ENCODE measurements at regions not wholly inside any gene's neighbourhood (a gene's known extent, or its start where the extent isn't known, plus 50 kb on each side); places are given as distances from the start of the nearest gene placed in this dataset.

DNA sequence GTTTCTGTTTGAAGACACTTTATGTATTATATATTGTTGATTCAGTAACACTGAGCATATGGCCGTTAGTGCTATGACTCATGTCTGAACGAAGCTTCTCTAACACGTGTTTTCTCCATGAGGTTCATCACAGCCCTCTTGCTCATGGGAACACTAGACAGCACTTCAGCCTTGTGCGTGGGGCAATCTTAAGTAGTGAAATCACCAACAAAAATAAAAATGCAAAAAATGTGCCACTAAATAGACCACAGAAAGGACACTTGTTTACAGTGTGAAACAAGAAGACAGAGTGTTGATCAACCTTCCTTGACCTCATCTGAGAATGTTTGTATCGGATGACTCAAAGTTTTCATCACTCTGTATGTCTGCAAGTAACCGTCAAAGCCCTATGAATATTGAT, 94.5 kb downstream of the FDX1 start:
- Mint-ChIP-seq H3K4me1 (no peaks in the 10 kb centered on the region), H3K27ac (no peak overlapping the region), H3K36me3 (peaks cover 18% of the 10 kb centered on the region), H3K4me3 (no peak overlapping the region), H3K9me3 (peaks cover 42% of the 10 kb centered on the region), H3K27me3 (ENCODE audit: low read depth) (no peaks in the 10 kb centered on the region)
- DNase-seq (ENCODE audit: low spot score) (no peak), ATAC-seq (no peak)
- TF ChIP-seq ZNF416 (CRISPR knock-in tag; IDR thresholded peaks at IDR 0.05) (no peak), RORB (CRISPR knock-in tag; IDR thresholded peaks at IDR 0.05) (no peak), CREB1 (CRISPR knock-in tag; IDR thresholded peaks at IDR 0.05) (no peak), FOXK1 (CRISPR knock-in tag; IDR thresholded peaks at IDR 0.05) (no peak), NFE2L1 (CRISPR knock-in tag; IDR thresholded peaks at IDR 0.05) (no peak), E2F4 (CRISPR knock-in tag; IDR thresholded peaks at IDR 0.05; ENCODE audit: borderline replicate concordance, low read depth) (no peak), MYBL2 (CRISPR knock-in tag; IDR thresholded peaks at IDR 0.05) (no peak), TP53 (CRISPR knock-in tag; IDR thresholded peaks at IDR 0.05) (no peak), CREM (CRISPR knock-in tag; IDR thresholded peaks at IDR 0.05) (no peak), ZNF423 (CRISPR knock-in tag; IDR thresholded peaks at IDR 0.05) (no peak), SMAD3 (CRISPR knock-in tag; IDR thresholded peaks at IDR 0.05; ENCODE audit: borderline replicate concordance) (no peak), ZNF396 (CRISPR knock-in tag; IDR thresholded peaks at IDR 0.05; ENCODE audit: borderline replicate concordance) (no peak), ATF1 (CRISPR knock-in tag; IDR thresholded peaks at IDR 0.05) (no peak), GTF2I (CRISPR knock-in tag; conservative IDR thresholded peaks at IDR 0.05) (no peak), GABPB1 (CRISPR knock-in tag; IDR thresholded peaks at IDR 0.05) (no peak)
- TF ChIP-seq, protein P1, sequence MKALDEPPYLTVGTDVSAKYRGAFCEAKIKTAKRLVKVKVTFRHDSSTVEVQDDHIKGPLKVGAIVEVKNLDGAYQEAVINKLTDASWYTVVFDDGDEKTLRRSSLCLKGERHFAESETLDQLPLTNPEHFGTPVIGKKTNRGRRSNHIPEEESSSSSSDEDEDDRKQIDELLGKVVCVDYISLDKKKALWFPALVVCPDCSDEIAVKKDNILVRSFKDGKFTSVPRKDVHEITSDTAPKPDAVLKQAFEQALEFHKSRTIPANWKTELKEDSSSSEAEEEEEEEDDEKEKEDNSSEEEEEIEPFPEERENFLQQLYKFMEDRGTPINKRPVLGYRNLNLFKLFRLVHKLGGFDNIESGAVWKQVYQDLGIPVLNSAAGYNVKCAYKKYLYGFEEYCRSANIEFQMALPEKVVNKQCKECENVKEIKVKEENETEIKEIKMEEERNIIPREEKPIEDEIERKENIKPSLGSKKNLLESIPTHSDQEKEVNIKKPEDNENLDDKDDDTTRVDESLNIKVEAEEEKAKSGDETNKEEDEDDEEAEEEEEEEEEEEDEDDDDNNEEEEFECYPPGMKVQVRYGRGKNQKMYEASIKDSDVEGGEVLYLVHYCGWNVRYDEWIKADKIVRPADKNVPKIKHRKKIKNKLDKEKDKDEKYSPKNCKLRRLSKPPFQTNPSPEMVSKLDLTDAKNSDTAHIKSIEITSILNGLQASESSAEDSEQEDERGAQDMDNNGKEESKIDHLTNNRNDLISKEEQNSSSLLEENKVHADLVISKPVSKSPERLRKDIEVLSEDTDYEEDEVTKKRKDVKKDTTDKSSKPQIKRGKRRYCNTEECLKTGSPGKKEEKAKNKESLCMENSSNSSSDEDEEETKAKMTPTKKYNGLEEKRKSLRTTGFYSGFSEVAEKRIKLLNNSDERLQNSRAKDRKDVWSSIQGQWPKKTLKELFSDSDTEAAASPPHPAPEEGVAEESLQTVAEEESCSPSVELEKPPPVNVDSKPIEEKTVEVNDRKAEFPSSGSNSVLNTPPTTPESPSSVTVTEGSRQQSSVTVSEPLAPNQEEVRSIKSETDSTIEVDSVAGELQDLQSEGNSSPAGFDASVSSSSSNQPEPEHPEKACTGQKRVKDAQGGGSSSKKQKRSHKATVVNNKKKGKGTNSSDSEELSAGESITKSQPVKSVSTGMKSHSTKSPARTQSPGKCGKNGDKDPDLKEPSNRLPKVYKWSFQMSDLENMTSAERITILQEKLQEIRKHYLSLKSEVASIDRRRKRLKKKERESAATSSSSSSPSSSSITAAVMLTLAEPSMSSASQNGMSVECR (CRISPR knock-in tag; IDR thresholded peaks at IDR 0.05; ENCODE audit: borderline replicate concordance) = no peak
- TF ChIP-seq, protein P2, sequence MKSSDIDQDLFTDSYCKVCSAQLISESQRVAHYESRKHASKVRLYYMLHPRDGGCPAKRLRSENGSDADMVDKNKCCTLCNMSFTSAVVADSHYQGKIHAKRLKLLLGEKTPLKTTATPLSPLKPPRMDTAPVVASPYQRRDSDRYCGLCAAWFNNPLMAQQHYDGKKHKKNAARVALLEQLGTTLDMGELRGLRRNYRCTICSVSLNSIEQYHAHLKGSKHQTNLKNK (CRISPR knock-in tag; IDR thresholded peaks at IDR 0.05) = no peak
- POLR2A ChIA-PET = interaction anchor here (0.6 kb wide), 1 partner anchor 328 kb away, joined by 3 read pairs; no protein-coding TSS in a partner anchor
- CTCF ChIA-PET = no interaction called here

DNA sequence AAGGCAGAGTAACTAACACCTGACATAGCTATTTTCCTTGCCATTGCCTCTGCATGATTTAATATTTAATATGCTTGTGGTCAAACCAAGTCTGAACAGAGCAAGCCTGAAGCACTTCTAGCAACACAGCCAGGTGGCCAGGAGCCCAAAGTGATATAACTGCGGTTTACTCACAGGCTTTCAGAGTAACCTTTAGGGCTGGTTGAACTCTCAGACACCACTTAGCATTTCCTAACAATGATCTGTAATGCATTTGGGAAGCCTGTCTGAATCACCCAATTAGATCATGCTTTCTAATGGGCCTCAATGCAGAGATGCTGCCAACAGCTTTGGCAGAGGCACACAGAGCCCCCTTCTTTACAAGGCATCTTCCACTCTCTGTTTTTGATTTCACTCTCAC, 96.1 kb downstream of the FDX1 start:
- Mint-ChIP-seq H3K9me3 (peaks cover 41% of the 10 kb centered on the region), H3K27ac (no peak overlapping the region), H3K36me3 (peaks cover 17% of the 10 kb centered on the region), H3K4me3 (no peak overlapping the region), H3K4me1 (no peaks in the 10 kb centered on the region), H3K27me3 (ENCODE audit: low read depth) (no peaks in the 10 kb centered on the region)
- no peak for TF ChIP-seq JAZF1 (CRISPR knock-in tag; IDR thresholded peaks at IDR 0.05)
- TF ChIP-seq CREB1 (CRISPR knock-in tag; IDR thresholded peaks at IDR 0.05) = no peak
- TF ChIP-seq, protein P2 (CRISPR knock-in tag; IDR thresholded peaks at IDR 0.05) = no peak
- TF ChIP-seq ZNF671 (CRISPR knock-in tag; IDR thresholded peaks at IDR 0.05) = no peak
- TF ChIP-seq, protein P3, sequence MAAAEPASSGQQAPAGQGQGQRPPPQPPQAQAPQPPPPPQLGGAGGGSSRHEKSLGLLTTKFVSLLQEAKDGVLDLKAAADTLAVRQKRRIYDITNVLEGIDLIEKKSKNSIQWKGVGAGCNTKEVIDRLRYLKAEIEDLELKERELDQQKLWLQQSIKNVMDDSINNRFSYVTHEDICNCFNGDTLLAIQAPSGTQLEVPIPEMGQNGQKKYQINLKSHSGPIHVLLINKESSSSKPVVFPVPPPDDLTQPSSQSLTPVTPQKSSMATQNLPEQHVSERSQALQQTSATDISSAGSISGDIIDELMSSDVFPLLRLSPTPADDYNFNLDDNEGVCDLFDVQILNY (CRISPR knock-in tag; IDR thresholded peaks at IDR 0.05) = no peak
- TF ChIP-seq ESRRA (CRISPR knock-in tag; IDR thresholded peaks at IDR 0.05; ENCODE audit: borderline replicate concordance) = no peak
- ChIA-PET CTCF (no interaction called here), POLR2A (no interaction called here)
- DNase-seq (ENCODE audit: low spot score) (no peak), ATAC-seq (no peak; the same call in 1 of the 2 replicates)

Measured in WTC11 (cell line).